ENCODE measurements at regions not wholly inside any gene's neighbourhood (a gene's known extent, or its start where the extent isn't known, plus 50 kb on each side); places are given as distances from the start of the nearest gene placed in this dataset.

DNA sequence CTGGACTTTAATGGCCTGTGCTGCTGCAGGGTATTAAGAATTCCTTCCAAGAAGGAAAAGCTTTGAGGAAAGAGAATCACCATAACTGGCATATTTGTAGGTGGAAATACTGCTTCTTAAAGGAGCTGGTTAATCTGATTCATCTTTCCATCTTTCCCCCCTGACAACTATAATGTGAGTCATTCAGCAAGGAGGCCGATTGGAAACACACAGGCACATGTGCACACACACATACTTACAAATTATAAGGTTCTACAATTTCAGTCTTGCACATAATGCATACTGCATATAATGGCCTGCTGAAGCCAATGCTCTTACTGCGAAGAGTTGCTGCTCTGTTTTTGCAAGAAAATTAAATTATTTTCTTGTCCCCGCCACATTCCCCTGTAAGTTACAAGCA lies 78.8 kb upstream of the TPP2 start:
- H3K27ac ChIP-seq (ENCODE audit: low read depth, low read length) = no peak overlapping the region
- TF ChIP-seq, protein P1, sequence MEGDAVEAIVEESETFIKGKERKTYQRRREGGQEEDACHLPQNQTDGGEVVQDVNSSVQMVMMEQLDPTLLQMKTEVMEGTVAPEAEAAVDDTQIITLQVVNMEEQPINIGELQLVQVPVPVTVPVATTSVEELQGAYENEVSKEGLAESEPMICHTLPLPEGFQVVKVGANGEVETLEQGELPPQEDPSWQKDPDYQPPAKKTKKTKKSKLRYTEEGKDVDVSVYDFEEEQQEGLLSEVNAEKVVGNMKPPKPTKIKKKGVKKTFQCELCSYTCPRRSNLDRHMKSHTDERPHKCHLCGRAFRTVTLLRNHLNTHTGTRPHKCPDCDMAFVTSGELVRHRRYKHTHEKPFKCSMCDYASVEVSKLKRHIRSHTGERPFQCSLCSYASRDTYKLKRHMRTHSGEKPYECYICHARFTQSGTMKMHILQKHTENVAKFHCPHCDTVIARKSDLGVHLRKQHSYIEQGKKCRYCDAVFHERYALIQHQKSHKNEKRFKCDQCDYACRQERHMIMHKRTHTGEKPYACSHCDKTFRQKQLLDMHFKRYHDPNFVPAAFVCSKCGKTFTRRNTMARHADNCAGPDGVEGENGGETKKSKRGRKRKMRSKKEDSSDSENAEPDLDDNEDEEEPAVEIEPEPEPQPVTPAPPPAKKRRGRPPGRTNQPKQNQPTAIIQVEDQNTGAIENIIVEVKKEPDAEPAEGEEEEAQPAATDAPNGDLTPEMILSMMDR (IDR thresholded peaks at IDR 0.05; ENCODE audit: low read depth, low read length) = no peak
- H3K4me3 ChIP-seq (ENCODE audit: low read depth, low read length) = no peak overlapping the region
- H3K27me3 ChIP-seq (ENCODE audit: control insufficient read depth, insufficient read depth, low read length) = no peaks in the 10 kb centered on the region
- ChIA-PET POLR2A (no interaction called here), CTCF (no interaction called here)
- no peak for DNase-seq (ENCODE audit: low read depth, low spot score)
- no peaks in the 10 kb centered on the region for H3K9me3 ChIP-seq (ENCODE audit: control insufficient read depth, insufficient read depth, low read length)

DNA sequence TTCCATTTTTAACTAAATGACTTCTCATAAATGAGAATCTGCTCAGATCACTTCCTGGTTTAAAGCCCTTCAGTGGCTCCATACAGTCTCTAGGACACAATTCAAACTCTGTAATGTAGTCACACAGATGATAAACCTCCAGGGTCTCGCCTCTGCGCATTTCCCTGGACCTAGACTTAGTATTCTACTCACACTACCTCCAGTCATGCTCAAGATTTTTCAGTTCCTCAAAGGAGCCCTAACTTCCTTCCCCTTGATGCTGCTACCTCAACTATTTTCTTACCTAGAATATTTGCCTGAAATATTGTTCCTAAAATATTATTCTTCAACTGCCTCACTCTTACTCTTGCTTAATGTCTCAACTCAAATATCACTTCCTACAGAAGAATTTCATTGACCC lies 86.7 kb upstream of the TPP2 start:
- Histone ChIP-seq H3K9me3 (ENCODE audit: control insufficient read depth, insufficient read depth, low read length) (no peaks in the 10 kb centered on the region), H3K27ac (ENCODE audit: low read depth, low read length) (no peak overlapping the region), H3K27me3 (ENCODE audit: control insufficient read depth, insufficient read depth, low read length) (no peaks in the 10 kb centered on the region), H3K4me3 (ENCODE audit: low read depth, low read length) (no peak overlapping the region)
- DNase-seq (ENCODE audit: low read depth, low spot score) = no peak
- POLR2A ChIA-PET = no interaction called here
- TF ChIP-seq, protein P1 (IDR thresholded peaks at IDR 0.05; ENCODE audit: low read depth, low read length) = no peak
- CTCF ChIA-PET = no interaction called here

DNA sequence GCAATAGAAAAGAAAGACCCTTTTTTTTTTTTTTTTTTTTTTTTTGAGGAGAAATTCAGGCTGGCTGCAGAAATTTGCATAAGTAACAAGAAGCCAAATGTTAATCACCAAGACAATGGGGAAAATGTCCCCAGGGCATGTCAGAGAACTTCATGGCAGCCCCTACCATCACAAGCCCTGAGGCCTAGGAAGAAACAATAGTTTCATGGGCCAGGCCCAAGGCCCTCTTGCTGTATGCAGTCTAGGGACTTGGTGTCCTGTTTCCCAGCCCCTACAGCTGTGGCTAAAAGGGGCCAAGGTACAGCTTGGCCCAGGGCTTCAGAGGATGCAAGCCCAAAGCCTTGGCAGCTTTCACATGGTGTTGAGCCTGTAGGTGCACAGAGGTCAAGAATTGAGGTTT lies 88.4 kb upstream of the TPP2 start:
- DNase-seq (ENCODE audit: low read depth, low spot score) = no peak
- CTCF ChIA-PET = no interaction called here
- H3K27ac ChIP-seq (ENCODE audit: low read depth, low read length) = no peak overlapping the region
- TF ChIP-seq, protein P1 (IDR thresholded peaks at IDR 0.05; ENCODE audit: low read depth, low read length) = no peak
- no peaks in the 10 kb centered on the region for H3K9me3 ChIP-seq (ENCODE audit: control insufficient read depth, insufficient read depth, low read length)
- H3K27me3 ChIP-seq (ENCODE audit: control insufficient read depth, insufficient read depth, low read length) = no peaks in the 10 kb centered on the region
- POLR2A ChIA-PET = no interaction called here
- H3K4me3 ChIP-seq (ENCODE audit: low read depth, low read length) = no peak overlapping the region

DNA sequence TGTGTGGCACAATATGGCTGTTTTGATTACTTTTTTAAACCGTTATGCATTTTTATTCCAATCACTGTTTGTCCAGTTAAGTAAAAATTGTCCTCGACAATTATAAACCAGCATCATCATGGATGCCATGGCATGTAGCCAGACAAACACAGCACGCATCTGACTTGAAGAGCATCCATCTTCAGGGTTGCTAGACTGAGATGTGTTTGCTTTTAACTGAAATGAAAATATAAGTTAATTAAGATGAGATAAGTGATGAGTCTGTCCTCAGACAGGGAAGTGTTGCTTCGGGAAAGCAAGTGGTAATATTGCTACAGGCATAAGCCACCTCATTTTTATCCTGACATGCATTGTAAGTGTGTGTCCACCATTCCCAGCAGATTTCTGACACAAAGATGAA lies 92.8 kb upstream of the TPP2 start:
- POLR2A ChIA-PET = no interaction called here
- H3K27me3 ChIP-seq (ENCODE audit: control insufficient read depth, insufficient read depth, low read length) = no peaks in the 10 kb centered on the region
- DNase-seq (ENCODE audit: low read depth, low spot score) = no peak
- no peak overlapping the region for H3K27ac ChIP-seq (ENCODE audit: low read depth, low read length)
- CTCF ChIA-PET = no interaction called here
- TF ChIP-seq, protein P1 (IDR thresholded peaks at IDR 0.05; ENCODE audit: low read depth, low read length) = no peak
- H3K9me3 ChIP-seq (ENCODE audit: control insufficient read depth, insufficient read depth, low read length) = no peaks in the 10 kb centered on the region
- H3K4me3 ChIP-seq (ENCODE audit: low read depth, low read length) = no peak overlapping the region

DNA sequence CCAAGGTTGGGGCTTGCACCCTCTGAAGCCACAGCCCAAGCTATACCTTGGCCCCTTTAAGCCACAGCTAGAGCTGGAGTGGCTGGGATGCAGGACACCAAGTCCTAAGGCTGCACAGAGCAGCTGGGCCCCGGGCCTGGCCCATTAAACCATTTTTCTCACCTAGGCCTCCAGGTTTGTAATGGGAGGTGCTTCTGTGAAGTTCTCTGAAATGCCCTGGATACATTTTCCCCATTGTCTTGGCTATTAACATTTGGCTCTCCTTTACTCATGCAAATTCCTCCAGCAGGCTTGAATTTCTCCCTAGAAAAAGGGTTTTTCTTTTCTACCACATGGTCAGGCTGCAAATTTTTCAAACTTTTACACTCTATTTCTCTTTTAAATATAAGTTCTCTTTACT lies 93.8 kb upstream of the FGF14 start:
- H3K9me3 ChIP-seq (ENCODE audit: control insufficient read depth, insufficient read depth, low read length) = no peaks in the 10 kb centered on the region
- no peak for DNase-seq (ENCODE audit: low read depth, low spot score)
- POLR2A ChIA-PET = no interaction called here
- H3K27ac ChIP-seq (ENCODE audit: low read depth, low read length) = no peak overlapping the region
- H3K27me3 ChIP-seq (ENCODE audit: control insufficient read depth, insufficient read depth, low read length) = no peaks in the 10 kb centered on the region
- H3K4me3 ChIP-seq (ENCODE audit: low read depth, low read length) = no peak overlapping the region
- TF ChIP-seq, protein P1 (IDR thresholded peaks at IDR 0.05; ENCODE audit: low read depth, low read length) = no peak
- CTCF ChIA-PET = no interaction called here

Measured in AG04450 (cell line).